Ascending aorta (tissue), 2 donors: ENCODE measurements at regions not wholly inside any gene's neighbourhood (a gene's known extent, or its start where the extent isn't known, plus 50 kb on each side); places are given as distances from the start of the nearest gene placed in this dataset.

Source experiments
- DNase-seq, 2 donors: peaks; one replicate each; pipeline ENCODE4 v3.0.0-alpha.2; 2019; ENCODE audit warnings: low spot score in 2 of 2
- H3K27ac ChIP-seq, 2 donors: fragments of 200-600 bp; sonication (generic); one replicate each; pipeline ENCODE4 v1.5.1; 2016 to 2017; ENCODE audit warnings: mild to moderate bottlenecking in 1 of 2
- H3K27me3 ChIP-seq: fragments of 200-600 bp; sonication (generic); one replicate; pipeline ENCODE4 v1.5.1; 2017
- H3K36me3 ChIP-seq, 2 donors: fragments of 200-600 bp; sonication (generic); one replicate each; pipeline ENCODE4 v1.5.1; 2016
- H3K4me1 ChIP-seq, 2 donors: fragments of 200-600 bp; sonication (generic); one replicate each; pipeline ENCODE4 v1.5.1; 2016 to 2017; ENCODE audit warnings: mild to moderate bottlenecking in 1 of 2
- H3K4me3 ChIP-seq, 2 donors: fragments of 200-600 bp; sonication (generic); one replicate each; pipeline ENCODE4 v1.5.1; 2016 to 2017; ENCODE audit warnings: mild to moderate bottlenecking in 1 of 2
- H3K9me3 ChIP-seq, 2 donors: fragments of 200-600 bp; sonication (generic); one replicate each; pipeline ENCODE4 v1.5.1; 2016
- intact Hi-C: fragments of 100-400 bp; cut with DNase I; formaldehyde crosslinking; loops from one replicate; pipeline ENCODE4 v1.15.1; 2023
- TF ChIP-seq, protein P1 (sequence below), 3 experiments: fragments of 200-600 bp in 2 of 3; fragments of 450-650 bp in 1 of 3; sonication (generic) in 2 of 3; IDR thresholded peaks; one replicate each; pipeline ENCODE4 v1.5.1; 2016 to 2019; ENCODE audit warnings: antibody characterized with exemption in 3 of 3, mild to moderate bottlenecking in 1 of 3, moderate library complexity in 1 of 3

DNA sequence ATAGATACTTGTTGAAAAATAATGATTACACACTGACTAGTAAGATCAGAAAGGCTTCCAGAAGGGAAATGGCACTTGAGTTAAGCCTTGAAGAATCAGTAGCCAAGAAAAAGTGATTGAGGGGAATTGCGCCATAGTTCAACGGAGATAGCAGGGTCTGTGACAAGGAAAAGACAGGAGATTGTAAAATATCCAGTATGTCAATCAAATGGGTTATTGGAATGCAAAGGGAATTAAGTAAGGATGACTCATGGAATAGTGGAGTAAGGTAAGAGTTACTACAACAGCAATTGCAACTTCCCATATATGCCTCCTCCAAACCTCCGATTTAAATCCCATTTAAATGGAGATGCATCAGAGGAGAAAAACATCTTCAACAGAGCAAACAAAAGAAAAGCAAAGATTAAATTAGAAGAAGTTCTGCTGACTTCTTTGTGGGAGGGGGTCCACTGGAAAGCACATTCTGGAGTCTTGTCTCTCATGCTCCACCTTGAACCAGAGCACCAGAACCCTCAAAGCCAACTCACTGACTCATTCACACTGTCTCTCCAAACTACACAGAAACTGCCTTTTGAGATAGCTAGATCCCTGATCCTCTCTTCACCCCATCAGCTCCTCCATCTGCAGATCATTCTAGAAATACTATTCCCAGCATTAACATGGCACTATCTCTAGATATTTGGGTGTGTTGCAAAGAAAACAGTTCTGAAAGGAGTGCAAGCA is 138.2 kb downstream of the NUAK1 start:
- no peaks in the 10 kb centered on the region for H3K27me3 ChIP-seq
- H3K4me1 ChIP-seq: no peaks in the 10 kb centered on the region
- TF ChIP-seq, protein P1, sequence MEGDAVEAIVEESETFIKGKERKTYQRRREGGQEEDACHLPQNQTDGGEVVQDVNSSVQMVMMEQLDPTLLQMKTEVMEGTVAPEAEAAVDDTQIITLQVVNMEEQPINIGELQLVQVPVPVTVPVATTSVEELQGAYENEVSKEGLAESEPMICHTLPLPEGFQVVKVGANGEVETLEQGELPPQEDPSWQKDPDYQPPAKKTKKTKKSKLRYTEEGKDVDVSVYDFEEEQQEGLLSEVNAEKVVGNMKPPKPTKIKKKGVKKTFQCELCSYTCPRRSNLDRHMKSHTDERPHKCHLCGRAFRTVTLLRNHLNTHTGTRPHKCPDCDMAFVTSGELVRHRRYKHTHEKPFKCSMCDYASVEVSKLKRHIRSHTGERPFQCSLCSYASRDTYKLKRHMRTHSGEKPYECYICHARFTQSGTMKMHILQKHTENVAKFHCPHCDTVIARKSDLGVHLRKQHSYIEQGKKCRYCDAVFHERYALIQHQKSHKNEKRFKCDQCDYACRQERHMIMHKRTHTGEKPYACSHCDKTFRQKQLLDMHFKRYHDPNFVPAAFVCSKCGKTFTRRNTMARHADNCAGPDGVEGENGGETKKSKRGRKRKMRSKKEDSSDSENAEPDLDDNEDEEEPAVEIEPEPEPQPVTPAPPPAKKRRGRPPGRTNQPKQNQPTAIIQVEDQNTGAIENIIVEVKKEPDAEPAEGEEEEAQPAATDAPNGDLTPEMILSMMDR (IDR thresholded peaks at IDR 0.05): no peak
- H3K4me3 ChIP-seq: no peak overlapping the region
- H3K27ac ChIP-seq: no peak overlapping the region
- intact Hi-C loops: no loop called here
- no peak for DNase-seq
- H3K9me3 ChIP-seq: no peaks in the 10 kb centered on the region
- H3K36me3 ChIP-seq: no peaks in the 10 kb centered on the region

DNA sequence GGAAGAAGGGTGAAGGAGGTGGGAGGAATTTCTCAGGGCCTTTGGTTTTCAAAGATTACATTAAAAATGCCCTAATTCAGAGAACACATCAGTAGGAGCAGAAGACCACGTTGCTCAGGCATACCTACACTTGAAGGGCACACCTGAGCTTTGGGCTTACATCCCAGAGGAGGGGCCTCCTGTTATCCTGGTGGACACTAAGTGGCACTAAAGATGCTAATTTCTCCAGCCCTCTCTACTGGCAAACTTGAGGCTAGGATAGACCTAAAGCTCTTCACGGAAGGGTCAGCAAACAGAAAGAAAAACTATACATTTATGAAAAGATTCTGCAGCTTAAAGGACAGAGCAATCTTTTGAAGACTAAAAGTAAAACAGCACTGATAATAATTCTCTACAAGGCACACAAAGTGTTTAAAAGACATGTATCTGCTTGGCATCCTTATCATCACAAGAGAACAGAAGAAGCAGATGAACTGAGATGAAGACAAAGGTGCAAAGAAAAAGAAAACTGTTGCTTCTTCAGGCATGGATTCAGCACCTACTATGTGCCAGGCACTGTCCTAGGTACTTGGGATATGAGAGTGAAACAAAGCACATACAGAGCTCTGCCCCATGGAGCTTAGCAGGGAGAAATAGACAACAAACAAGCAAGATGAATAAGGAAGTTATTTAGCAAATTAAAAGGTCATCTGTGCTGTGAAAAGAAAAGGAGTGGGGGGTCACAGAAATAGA is 137.5 kb downstream of the NUAK1 start:
- Histone ChIP-seq H3K36me3 (no peaks in the 10 kb centered on the region), H3K4me3 (no peak overlapping the region), H3K27ac (no peak overlapping the region), H3K9me3 (no peaks in the 10 kb centered on the region), H3K27me3 (no peaks in the 10 kb centered on the region), H3K4me1 (no peaks in the 10 kb centered on the region)
- no peak for DNase-seq
- intact Hi-C loops: no loop called here
- TF ChIP-seq, protein P1 (IDR thresholded peaks at IDR 0.05): no peak

DNA sequence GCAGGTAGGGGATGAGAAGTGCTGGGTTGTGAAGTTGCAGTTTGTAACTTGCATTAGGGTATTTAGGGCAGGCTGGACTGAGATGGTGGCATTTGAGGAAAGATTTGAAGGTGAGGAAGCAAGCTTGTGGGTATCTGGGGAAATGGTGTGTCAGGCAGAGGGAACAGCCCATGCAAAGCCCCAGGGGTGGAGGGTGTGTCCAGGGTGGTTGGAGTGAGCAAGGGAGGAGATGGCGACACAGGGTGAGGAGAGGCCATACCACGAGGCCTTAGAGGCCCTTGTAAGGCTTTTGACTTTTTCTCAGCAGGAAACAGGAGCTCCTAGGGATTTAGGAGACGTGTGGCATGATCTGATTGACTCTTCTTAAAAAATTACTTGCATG is 136.9 kb downstream of the NUAK1 start:
- intact Hi-C loops: no loop called here
- Histone ChIP-seq H3K27me3 (no peaks in the 10 kb centered on the region), H3K36me3 (no peaks in the 10 kb centered on the region), H3K4me1 (no peaks in the 10 kb centered on the region), H3K9me3 (no peaks in the 10 kb centered on the region), H3K4me3 (no peak overlapping the region), H3K27ac (no peak overlapping the region)
- TF ChIP-seq, protein P1 (IDR thresholded peaks at IDR 0.05): no peak
- DNase-seq: no peak

DNA sequence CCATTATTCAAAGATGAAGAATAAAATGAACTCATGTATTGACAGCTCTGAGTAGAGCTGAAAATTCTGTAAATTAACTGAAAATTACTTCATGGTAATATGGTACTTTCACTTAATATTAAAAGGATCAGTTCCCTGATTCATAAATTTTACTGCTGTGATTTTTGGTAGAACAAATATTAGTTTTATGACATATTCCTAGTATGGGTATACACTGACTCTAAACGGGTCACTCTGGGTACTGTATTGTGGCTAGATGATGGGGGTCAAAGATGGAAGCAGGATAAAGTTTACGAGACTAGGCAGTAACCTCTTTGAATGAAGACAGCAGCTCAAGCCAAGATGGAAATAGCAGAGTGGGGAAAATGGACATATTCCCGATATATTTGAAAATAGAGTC is 135.5 kb downstream of the NUAK1 start:
- H3K36me3 ChIP-seq: no peaks in the 10 kb centered on the region
- H3K27me3 ChIP-seq: no peaks in the 10 kb centered on the region
- DNase-seq: no peak
- TF ChIP-seq, protein P1 (IDR thresholded peaks at IDR 0.05): no peak
- intact Hi-C loops: no loop called here
- H3K4me3 ChIP-seq: no peak overlapping the region
- H3K9me3 ChIP-seq: no peaks in the 10 kb centered on the region
- H3K27ac ChIP-seq: no peak overlapping the region
- no peaks in the 10 kb centered on the region for H3K4me1 ChIP-seq

DNA sequence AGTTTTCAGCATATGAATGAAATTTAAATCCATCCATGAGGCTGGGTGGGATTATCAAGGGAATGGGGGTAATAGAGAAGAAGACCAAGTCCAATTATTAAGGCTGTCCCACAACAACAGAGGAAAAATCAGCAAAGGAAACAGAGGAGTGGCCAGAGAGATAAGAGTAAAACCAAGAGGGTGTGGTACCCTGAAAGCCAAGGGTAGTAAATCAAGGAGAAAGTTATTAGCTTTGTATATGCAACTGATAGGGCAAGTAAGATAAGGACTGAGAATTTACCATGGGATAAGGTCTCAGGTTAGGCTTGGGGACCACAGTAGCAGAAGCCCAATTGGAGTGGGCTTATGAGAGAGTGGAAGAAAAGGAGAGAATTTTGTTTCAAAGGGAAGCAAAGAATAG is 134.5 kb downstream of the NUAK1 start:
- intact Hi-C loops: no loop called here
- Histone ChIP-seq H3K9me3 (no peaks in the 10 kb centered on the region), H3K27ac (no peak overlapping the region), H3K27me3 (no peaks in the 10 kb centered on the region), H3K36me3 (no peaks in the 10 kb centered on the region), H3K4me1 (no peaks in the 10 kb centered on the region), H3K4me3 (no peak overlapping the region)
- no peak for DNase-seq
- TF ChIP-seq, protein P1 (IDR thresholded peaks at IDR 0.05): no peak
